DOHH2 (cell line): ENCODE measurements at regions not wholly inside any gene's neighbourhood (a gene's known extent, or its start where the extent isn't known, plus 50 kb on each side); places are given as distances from the start of the nearest gene placed in this dataset.

Experiments used
- CTCF ChIP-seq: fragments of 200-600 bp; sonication (generic); IDR thresholded peaks from one replicate; pipeline ENCODE4 v1.5.1; 2014; ENCODE audit warnings: antibody characterized with exemption, mild to moderate bottlenecking, low read depth, low read length; ENCODE audit not compliant: poor library complexity, severe bottlenecking
- EZH2phosphoT487 ChIP-seq: fragments of 200-600 bp; sonication (generic); IDR thresholded peaks from 2 replicates; pipeline ENCODE4 v1.6.1; 2017; ENCODE audit warnings: borderline replicate concordance, mild to moderate bottlenecking, antibody characterized with exemption, low read length, moderate library complexity, mixed read lengths

- no peak for TF ChIP-seq CTCF
- no peak for TF ChIP-seq EZH2phosphoT487
These were observed 701.5 kb downstream of the CBLN2 start for GRCh38 chr18:71842666-71843065.
